ENCODE measurements at regions not wholly inside any gene's neighbourhood (a gene's known extent, or its start where the extent isn't known, plus 50 kb on each side); places are given as distances from the start of the nearest gene placed in this dataset.

DNA sequence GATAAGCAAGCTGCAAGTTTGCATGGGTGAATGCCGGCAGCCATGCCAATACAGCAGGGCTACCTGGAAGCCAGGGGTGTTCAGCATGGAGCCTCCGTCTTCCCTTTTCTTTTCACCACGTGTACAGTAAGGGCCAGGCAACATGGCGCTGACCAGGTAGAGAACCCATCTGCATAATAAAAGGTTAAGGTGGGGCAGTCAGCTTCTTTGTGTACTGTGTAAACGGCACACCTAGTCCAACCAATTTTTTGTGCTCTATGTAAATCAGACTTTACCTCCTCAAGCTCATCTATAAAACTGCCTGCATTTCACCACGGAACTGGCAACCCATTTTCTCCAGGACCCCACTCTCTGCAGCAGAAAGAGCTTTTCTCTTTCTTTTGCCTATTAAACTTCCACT lies 286.8 kb upstream of the VCX3A start:
- no peak for TF ChIP-seq POLR2A (IDR thresholded peaks at IDR 0.05)
- TF ChIP-seq, protein P1, sequence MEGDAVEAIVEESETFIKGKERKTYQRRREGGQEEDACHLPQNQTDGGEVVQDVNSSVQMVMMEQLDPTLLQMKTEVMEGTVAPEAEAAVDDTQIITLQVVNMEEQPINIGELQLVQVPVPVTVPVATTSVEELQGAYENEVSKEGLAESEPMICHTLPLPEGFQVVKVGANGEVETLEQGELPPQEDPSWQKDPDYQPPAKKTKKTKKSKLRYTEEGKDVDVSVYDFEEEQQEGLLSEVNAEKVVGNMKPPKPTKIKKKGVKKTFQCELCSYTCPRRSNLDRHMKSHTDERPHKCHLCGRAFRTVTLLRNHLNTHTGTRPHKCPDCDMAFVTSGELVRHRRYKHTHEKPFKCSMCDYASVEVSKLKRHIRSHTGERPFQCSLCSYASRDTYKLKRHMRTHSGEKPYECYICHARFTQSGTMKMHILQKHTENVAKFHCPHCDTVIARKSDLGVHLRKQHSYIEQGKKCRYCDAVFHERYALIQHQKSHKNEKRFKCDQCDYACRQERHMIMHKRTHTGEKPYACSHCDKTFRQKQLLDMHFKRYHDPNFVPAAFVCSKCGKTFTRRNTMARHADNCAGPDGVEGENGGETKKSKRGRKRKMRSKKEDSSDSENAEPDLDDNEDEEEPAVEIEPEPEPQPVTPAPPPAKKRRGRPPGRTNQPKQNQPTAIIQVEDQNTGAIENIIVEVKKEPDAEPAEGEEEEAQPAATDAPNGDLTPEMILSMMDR (IDR thresholded peaks at IDR 0.05), result no peak

All from body of pancreas (tissue), 4 donors.